K562 (cell line): ENCODE measurements at regions not wholly inside any gene's neighbourhood (a gene's known extent, or its start where the extent isn't known, plus 50 kb on each side); places are given as distances from the start of the nearest gene placed in this dataset.

Experiments used
- ATAC-seq: fragments of 200-7000 bp; cut with Tn5 transposase; 3 replicates; pipeline ENCODE4 v1.9.1; 2020; ENCODE audit warnings: moderate library complexity
- BruUV-seq: library from RNA; stranded (reverse); fragments of 400-500 nt; replicated peaks from 2 replicates; lab custom pipeline; 2021; lab: Mats Ljungman, UMichigan
- CTCF ChIA-PET: fragments of 300-600 bp; formaldehyde crosslinking; extraction: SDS; loops from one replicate; lab custom pipeline; 2021; ENCODE audit warnings: low intra/inter-chr PET ratio; lab: Yijun Ruan, JAX
- POLR2A ChIA-PET: fragments of 300-600, 350-650 bp; sonication (Branson Sonifier 250); formaldehyde crosslinking; extraction: SDS; loops from one replicate; lab custom pipeline; 2021; ENCODE audit warnings: antibody characterized with exemption, inconsistent platforms; lab: Yijun Ruan, JAX
- DNase-seq, 4 experiments: peaks; one replicate each; pipeline versions ENCODE4 v3.0.0 to v3.0.0-alpha.2; 2011 to 2018; ENCODE audit warnings: low spot score in 3 of 4, mixed read lengths in 3 of 4; ENCODE audit errors: extremely low read depth in 1 of 4
- FAIRE-seq: peaks from 2 replicates; lab custom pipeline; 2011; peaks lifted over from hg19 to GRCh38; lab: Jason Lieb, UNC
- H2AFZ ChIP-seq: 2 replicates; pipeline ENCODE4 v1.6.0; 2011; ENCODE audit warnings: low read depth, low read length, control low read depth, inconsistent platforms
- H3K27ac ChIP-seq: fragments of 200-600 bp; 3 replicates; pipeline ENCODE4 v1.8.0; 2011; ENCODE audit warnings: low read depth, mild to moderate bottlenecking, control low read depth, inconsistent platforms, low read length, moderate library complexity, mixed read lengths; ENCODE audit errors: extremely low read depth
- H3K27me3 ChIP-seq, 2 experiments: fragments of 300-600 bp in 1 of 2; 2 replicates in 1 of 2; 3 replicates in 1 of 2; pipeline versions ENCODE4 v1.6.0 to v1.8.0; 2011; ENCODE audit warnings: inconsistent platforms in 2 of 2, low read length in 2 of 2, mild to moderate bottlenecking in 1 of 2, mixed read lengths in 1 of 2, moderate library complexity in 1 of 2; ENCODE audit not compliant: control insufficient read depth in 2 of 2, insufficient read depth in 2 of 2
- H3K36me3 ChIP-seq: fragments of 300-600 bp; 3 replicates; pipeline ENCODE4 v1.8.0; 2011; ENCODE audit warnings: mild to moderate bottlenecking, low read length, inconsistent platforms; ENCODE audit not compliant: control insufficient read depth, insufficient read depth
- H3K4me1 ChIP-seq, 2 experiments: fragments of 200-600 bp in 1 of 2; replicated peaks in 1 of 2; 2 replicates in 1 of 2; 3 replicates in 1 of 2; pipeline versions ENCODE4 v1.5.1 to v1.8.0; 2011; ENCODE audit warnings: inconsistent platforms in 2 of 2, low read length in 2 of 2, mild to moderate bottlenecking in 1 of 2, mixed read lengths in 1 of 2, moderate library complexity in 1 of 2; ENCODE audit not compliant: control insufficient read depth in 2 of 2, insufficient read depth in 2 of 2
- H3K4me2 ChIP-seq: 2 replicates; pipeline ENCODE4 v1.6.1; 2011; ENCODE audit warnings: low read length, control low read depth, inconsistent platforms, mixed read lengths; ENCODE audit not compliant: insufficient read depth
- H3K4me3 ChIP-seq: fragments of 200-600 bp; sonication (generic), shearing (Covaris generic); 2 replicates; pipeline ENCODE4 v1.5.1; 2016; ENCODE audit warnings: control low read depth, inconsistent platforms
- H3K79me2 ChIP-seq: fragments of 200-600 bp; 3 replicates; pipeline ENCODE4 v1.8.0; 2011; ENCODE audit warnings: low read length, inconsistent platforms; ENCODE audit not compliant: control insufficient read depth, insufficient read depth
- H3K9ac ChIP-seq, 2 experiments: 2 replicates each; pipeline versions ENCODE4 v1.6.0 to v1.6.1; 2011; ENCODE audit warnings: low read depth in 2 of 2, low read length in 2 of 2, control low read depth in 1 of 2, inconsistent platforms in 1 of 2, mild to moderate bottlenecking in 1 of 2, mixed read lengths in 1 of 2; ENCODE audit not compliant: insufficient read depth in 1 of 2
- H3K9me1 ChIP-seq: one replicate; pipeline ENCODE4 v1.6.0; 2011; ENCODE audit warnings: inconsistent platforms, mild to moderate bottlenecking, low read length, moderate library complexity; ENCODE audit not compliant: control insufficient read depth, insufficient read depth
- H3K9me3 ChIP-seq: replicated peaks from 2 replicates; pipeline ENCODE4 v1.5.1; 2011; ENCODE audit warnings: low read depth, low read length, inconsistent platforms; ENCODE audit not compliant: control insufficient read depth, insufficient read depth
- H4K20me1 ChIP-seq: replicated peaks from 2 replicates; pipeline ENCODE4 v1.6.1; 2011; ENCODE audit warnings: low read length, inconsistent platforms, mixed read lengths; ENCODE audit not compliant: control insufficient read depth, insufficient read depth
- ATF1 ChIP-seq, 2 experiments: fragments of 450-650 bp in 1 of 2; IDR thresholded peaks; 2 replicates each; pipeline ENCODE4 v1.6.1; 2016; ENCODE audit warnings: missing compliant biosample characterization in 1 of 2, missing genetic modification characterization in 1 of 2
- HNRNPL ChIP-seq: fragments of 200-400 bp; formaldehyde crosslinking; IDR thresholded peaks from 2 replicates; pipeline ENCODE4 v1.6.1; 2017; ENCODE audit warnings: low read depth, mild to moderate bottlenecking, low read length
- KAT8 ChIP-seq: fragments of 450-650 bp; IDR thresholded peaks from 2 replicates; pipeline ENCODE4 v1.6.1; 2016; ENCODE audit warnings: low read depth, mild to moderate bottlenecking
- KDM2B ChIP-seq: fragments of 250-450 bp; sonication (Bioruptor Pico); IDR thresholded peaks from 2 replicates; pipeline ENCODE4 v1.8.0; 2021; ENCODE audit warnings: mild to moderate bottlenecking, moderate library complexity
- PTTG1 ChIP-seq: fragments of 450-650 bp; IDR thresholded peaks from 2 replicates; pipeline ENCODE4 v1.6.1; 2016; ENCODE audit warnings: low read depth, mild to moderate bottlenecking, missing genetic modification characterization, missing compliant biosample characterization
- ZNF444 ChIP-seq: fragments of 250-450 bp; sonication (Bioruptor Pico); IDR thresholded peaks from 2 replicates; pipeline ENCODE4 v1.4.0; 2020; ENCODE audit warnings: mild to moderate bottlenecking, moderate library complexity
- WGBS: fragments of 100-300 bp; shearing (Covaris generic); methylation state at CpG from one replicate; pipeline ENCODE4 v1.1.6; 2016; ENCODE audit warnings: low coverage, mixed read lengths; ENCODE audit not compliant: insufficient coverage; ENCODE audit errors: missing lambda C conversion rate; 5-methylcytosine and 5-hydroxymethylcytosine counted together
- in situ Hi-C: fragments of 300-500 bp; cut with MboI; formaldehyde crosslinking; loops from 4 replicates; pipeline ENCODE4 v1.15.0; 2018; ENCODE audit warnings: inconsistent platforms, mixed read lengths
- intact Hi-C: fragments of 100-400 bp; cut with micrococcal nuclease; formaldehyde crosslinking; loops from 2 replicates; pipeline ENCODE4 v1.14.2; 2022
- TF ChIP-seq, protein P1 (sequence below): fragments of 250-450 bp; sonication (Bioruptor Pico); IDR thresholded peaks from 2 replicates; pipeline ENCODE4 v1.5.0; 2021
- TF ChIP-seq, protein P2 (sequence below), 2 experiments: fragments of 450-650 bp; IDR thresholded peaks; 2 replicates each; pipeline ENCODE4 v1.6.1; 2016; ENCODE audit warnings: mild to moderate bottlenecking in 2 of 2, borderline replicate concordance in 1 of 2, low read depth in 1 of 2, moderate library complexity in 1 of 2

DNA sequence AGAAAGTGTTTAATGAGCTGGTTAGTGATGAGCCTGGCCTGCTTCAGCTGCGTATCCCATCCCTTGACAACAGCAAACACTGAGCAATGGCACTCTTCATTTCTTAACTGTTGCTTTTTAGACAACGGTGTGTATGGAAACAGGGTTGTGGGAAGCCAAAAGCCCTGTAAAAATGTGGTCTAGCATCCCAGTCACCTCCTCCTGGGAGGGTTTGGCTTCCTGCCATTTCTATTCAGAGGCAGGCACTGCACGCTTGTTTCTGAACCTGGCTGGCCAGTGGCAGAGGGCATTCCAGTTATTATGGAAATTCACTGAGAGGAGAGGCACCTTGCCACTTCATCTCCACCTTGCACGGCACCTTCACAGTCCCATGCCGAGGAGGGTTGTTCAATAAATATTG lies 123.0 kb upstream of the ADARB2 start:
- peaks cover 0 to 4% of the 10 kb centered on the region in 2 experiments; a peak in 2 of 5 replicates for H3K27me3 ChIP-seq
- H3K9me3 ChIP-seq: no peaks in the 10 kb centered on the region
- DNase-seq: no peak
- CTCF ChIA-PET: no interaction called here
- no peak overlapping the region for H3K9ac ChIP-seq
- H3K9me1 ChIP-seq: no peaks in the 10 kb centered on the region
- FAIRE-seq: no peak
- H3K4me1 ChIP-seq: no peaks in the 10 kb centered on the region
- H3K4me2 ChIP-seq: no peak overlapping the region
- ATAC-seq: no peak
- WGBS: 0% methylated on average over 5 of the region's 5 CpGs
- POLR2A ChIA-PET: interaction anchor here (0.6 to 0.8 kb wide), 2 partner anchors 315 to 513 kb away, joined by 3 read pairs; no protein-coding TSS in a partner anchor
- in situ Hi-C loops (no loop called here), intact Hi-C loops (no loop called here)
- H3K27ac ChIP-seq: no peak overlapping the region
- no peaks in the 10 kb centered on the region for H3K36me3 ChIP-seq
- no peaks in the 10 kb centered on the region for H3K79me2 ChIP-seq
- no peaks in the 10 kb centered on the region for H4K20me1 ChIP-seq
- no TSS peak for BruUV-seq
- TF ChIP-seq, protein P1, sequence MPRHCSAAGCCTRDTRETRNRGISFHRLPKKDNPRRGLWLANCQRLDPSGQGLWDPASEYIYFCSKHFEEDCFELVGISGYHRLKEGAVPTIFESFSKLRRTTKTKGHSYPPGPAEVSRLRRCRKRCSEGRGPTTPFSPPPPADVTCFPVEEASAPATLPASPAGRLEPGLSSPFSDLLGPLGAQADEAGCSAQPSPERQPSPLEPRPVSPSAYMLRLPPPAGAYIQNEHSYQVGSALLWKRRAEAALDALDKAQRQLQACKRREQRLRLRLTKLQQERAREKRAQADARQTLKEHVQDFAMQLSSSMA (CRISPR knock-in tag): no peak
- TF ChIP-seq ATF1 (CRISPR knock-in tag; IDR thresholded peaks at IDR 0.05) (no peak), ATF1 (tag; IDR thresholded peaks at IDR 0.05) (no peak), ZNF444 (no peak)
- no peak overlapping the region for H2AFZ ChIP-seq
- H3K4me3 ChIP-seq: no peak overlapping the region

DNA sequence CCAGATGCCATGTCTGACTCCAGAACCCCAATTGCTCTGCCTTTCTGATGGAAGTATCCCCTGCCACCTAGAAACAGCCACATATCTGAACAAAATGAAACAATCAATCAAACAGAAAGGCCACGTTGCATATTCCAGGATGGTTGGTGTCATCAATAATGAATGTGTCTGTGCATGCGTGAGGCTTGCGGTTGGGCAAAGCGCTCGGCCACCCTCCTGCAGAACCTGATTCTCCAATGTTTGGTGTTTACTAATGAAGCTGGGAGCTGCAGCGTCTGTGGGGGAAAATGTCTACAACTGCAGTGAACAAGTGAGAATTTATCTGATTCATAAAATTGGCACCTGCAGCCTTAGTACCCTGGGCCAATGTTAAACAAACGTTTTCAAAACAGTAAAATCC lies 121.2 kb upstream of the ADARB2 start:
- Histone ChIP-seq H3K79me2 (no peaks in the 10 kb centered on the region), H3K4me2 (no peak overlapping the region), H3K36me3 (no peaks in the 10 kb centered on the region), H3K27ac (no peak overlapping the region), H3K9ac (no peak overlapping the region), H3K4me1 (no peaks in the 10 kb centered on the region), H3K27me3 (peaks cover 4 to 6% of the 10 kb centered on the region in 2 experiments; a peak in 2 of 5 replicates), H4K20me1 (no peaks in the 10 kb centered on the region), H3K9me1 (no peaks in the 10 kb centered on the region), H2AFZ (no peak overlapping the region), H3K4me3 (no peak overlapping the region), H3K9me3 (no peaks in the 10 kb centered on the region)
- intact Hi-C loops: no loop called here
- in situ Hi-C loops: no loop called here
- POLR2A ChIA-PET: no interaction called here
- FAIRE-seq (no peak), ATAC-seq (no peak), DNase-seq (no peak)
- CTCF ChIA-PET: no interaction called here
- 1% methylated on average over 7 of the region's 7 CpGs for WGBS
- BruUV-seq: no TSS peak
- TF ChIP-seq, protein P2, sequence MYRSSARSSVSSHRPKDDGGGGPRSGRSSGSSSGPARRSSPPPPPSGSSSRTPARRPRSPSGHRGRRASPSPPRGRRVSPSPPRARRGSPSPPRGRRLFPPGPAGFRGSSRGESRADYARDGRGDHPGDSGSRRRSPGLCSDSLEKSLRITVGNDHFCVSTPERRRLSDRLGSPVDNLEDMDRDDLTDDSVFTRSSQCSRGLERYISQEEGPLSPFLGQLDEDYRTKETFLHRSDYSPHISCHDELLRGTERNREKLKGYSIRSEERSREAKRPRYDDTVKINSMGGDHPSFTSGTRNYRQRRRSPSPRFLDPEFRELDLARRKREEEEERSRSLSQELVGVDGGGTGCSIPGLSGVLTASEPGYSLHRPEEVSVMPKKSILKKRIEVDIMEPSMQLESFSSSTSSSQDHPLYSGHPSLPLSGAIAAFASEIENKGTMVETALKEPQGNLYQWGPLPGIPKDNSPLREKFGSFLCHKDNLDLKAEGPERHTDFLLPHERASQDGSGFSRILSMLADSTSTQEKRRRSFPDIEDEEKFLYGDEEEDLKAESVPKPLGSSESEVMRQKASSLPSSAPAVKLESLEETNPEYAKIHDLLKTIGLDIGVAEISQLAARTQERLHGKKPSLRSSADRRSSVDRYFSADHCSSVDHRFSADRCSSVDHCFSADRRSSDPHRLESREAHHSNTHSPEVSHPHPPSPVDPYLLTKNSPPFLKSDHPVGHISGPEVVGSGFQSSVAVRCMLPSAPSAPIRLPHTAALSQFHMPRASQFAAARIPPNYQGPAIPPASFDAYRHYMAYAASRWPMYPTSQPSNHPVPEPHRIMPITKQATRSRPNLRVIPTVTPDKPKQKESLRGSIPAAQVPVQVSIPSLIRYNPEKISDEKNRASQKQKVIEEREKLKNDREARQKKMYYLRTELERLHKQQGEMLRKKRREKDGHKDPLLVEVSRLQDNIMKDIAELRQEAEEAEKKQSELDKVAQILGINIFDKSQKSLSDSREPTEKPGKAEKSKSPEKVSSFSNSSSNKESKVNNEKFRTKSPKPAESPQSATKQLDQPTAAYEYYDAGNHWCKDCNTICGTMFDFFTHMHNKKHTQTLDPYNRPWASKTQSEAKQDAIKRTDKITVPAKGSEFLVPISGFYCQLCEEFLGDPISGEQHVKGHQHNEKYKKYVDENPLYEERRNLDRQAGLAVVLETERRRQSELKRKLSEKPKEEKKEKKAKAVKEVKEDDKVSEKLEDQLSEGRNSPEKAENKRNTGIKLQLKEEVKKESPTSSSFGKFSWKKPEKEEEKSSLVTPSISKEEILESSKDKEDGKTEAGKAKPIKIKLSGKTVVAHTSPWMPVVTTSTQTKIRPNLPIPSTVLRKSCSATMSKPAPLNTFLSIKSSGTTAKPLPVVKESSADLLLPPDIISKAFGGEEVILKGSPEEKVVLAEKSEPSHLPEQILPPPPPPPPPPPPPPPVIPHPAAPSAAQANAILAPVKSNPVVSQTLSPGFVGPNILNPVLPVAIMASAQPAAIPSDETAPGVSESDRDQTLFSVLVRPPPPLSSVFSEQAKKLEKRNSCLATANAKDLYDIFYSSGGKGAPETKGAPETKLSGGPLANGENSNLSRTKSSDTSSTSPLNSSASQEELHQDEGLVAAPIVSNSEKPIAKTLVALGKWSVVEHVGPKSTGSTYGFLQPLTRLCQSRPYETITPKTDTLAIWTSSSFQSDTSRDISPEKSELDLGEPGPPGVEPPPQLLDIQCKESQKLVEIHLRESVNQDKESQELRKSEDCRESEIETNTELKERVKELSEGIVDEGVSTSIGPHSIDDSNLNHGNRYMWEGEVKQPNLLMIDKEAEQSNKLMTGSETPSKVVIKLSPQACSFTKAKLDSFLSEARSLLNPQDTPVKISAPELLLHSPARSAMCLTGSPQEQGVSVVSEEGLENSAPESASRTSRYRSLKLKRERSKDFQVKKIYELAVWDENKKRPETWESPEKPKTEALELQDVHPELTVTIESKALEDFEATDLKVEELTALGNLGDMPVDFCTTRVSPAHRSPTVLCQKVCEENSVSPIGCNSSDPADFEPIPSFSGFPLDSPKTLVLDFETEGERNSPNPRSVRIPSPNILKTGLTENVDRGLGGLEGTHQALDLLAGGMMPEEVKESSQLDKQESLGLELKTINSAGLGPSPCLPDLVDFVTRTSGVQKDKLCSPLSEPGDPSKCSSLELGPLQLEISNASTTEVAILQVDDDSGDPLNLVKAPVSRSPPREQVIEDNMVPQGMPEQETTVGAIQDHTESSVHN (IDR thresholded peaks at IDR 0.05; ENCODE audit: borderline replicate concordance in 1 of 2, low read depth in 1 of 2): no peak
- TF ChIP-seq PTTG1 (tag) (no peak), HNRNPL (no peak), KAT8 (no peak), KDM2B (CRISPR knock-in tag) (no peak)
